Ovary (tissue), 7 donors: ENCODE measurements at regions not wholly inside any gene's neighbourhood (a gene's known extent, or its start where the extent isn't known, plus 50 kb on each side); places are given as distances from the start of the nearest gene placed in this dataset.
"Not testable (repeated sequence)": the region's sequence is repeated elsewhere in the genome, so short reads cannot be mapped to it uniquely, and the experiment has no call there.

ENCODE experiments used
- DNase-seq, 5 donors: peaks; one replicate each; pipeline ENCODE4 v3.0.0-alpha.2; 2019 to 2020
- H3K27ac ChIP-seq, 2 donors: fragments of 200-600 bp; one replicate each; pipeline versions ENCODE4 v1.5.1 to v1.8.0; 2019 to 2022
- H3K27me3 ChIP-seq: fragments of 200-600 bp; one replicate; pipeline ENCODE4 v1.8.0; 2022
- H3K36me3 ChIP-seq: fragments of 200-600 bp; sonication (generic); one replicate; pipeline ENCODE4 v1.5.1; 2019
- H3K4me1 ChIP-seq: one replicate; pipeline ENCODE4 v1.8.1; 2013; ENCODE audit warnings: mild to moderate bottlenecking, moderate library complexity; ENCODE audit not compliant: insufficient read depth
- H3K4me3 ChIP-seq: fragments of 200-600 bp; sonication (generic); one replicate; pipeline ENCODE4 v1.5.1; 2017
- H3K9me3 ChIP-seq, 2 donors: fragments of 200-600 bp in 1 of 2; sonication (generic) in 1 of 2; one replicate each; pipeline versions ENCODE4 v1.5.1 to v1.8.1; 2013 to 2019; ENCODE audit warnings: mild to moderate bottlenecking in 1 of 2, moderate library complexity in 1 of 2
- CTCF ChIP-seq, 3 donors: fragments of 450-650 bp in 2 of 3; fragments of 200-600 bp in 1 of 3; IDR thresholded peaks; one replicate each; pipeline versions ENCODE4 v1.5.1 to v1.8.0; 2016 to 2022; ENCODE audit warnings: antibody characterized with exemption in 3 of 3, mild to moderate bottlenecking in 1 of 3
- EP300 ChIP-seq: sonication (generic); formaldehyde crosslinking; IDR thresholded peaks from one replicate; pipeline ENCODE4 v1.6.1; 2017; ENCODE audit warnings: antibody characterized with exemption
- POLR2A ChIP-seq: fragments of 450-650 bp; IDR thresholded peaks from one replicate; pipeline ENCODE4 v1.6.1; 2017; ENCODE audit warnings: antibody characterized with exemption, mild to moderate bottlenecking, moderate library complexity
- WGBS, 3 donors: extraction: QIAGEN DNeasy Blood & Tissue Kit in 1 of 3; methylation state at CpG; one replicate each; pipeline versions ENCODE4 v1.1.5 to v1.1.7; 2013 to 2017; 5-methylcytosine and 5-hydroxymethylcytosine counted together
- intact Hi-C, 4 donors: fragments of 100-400 bp; cut with DNase I; formaldehyde crosslinking; loops; one replicate each; pipeline versions ENCODE4 v1.11.0 to v1.15.1; 2022 to 2023
- donor health status: DM: no; HTN: no; CAD: no; lungs with moderate emphysema.
- donor health status: DM: no; HTN: no; CAD: no.
- donor health status: Bipolar disorder and iron deficiency.
- donor health status: DM: no; HTN: no; CAD: no.
- donor health status: DM: yes; HTN: yes; CAD: no.

- Histone ChIP-seq H3K27me3 (no peaks in the 10 kb centered on the region), H3K36me3 (no peaks in the 10 kb centered on the region), H3K4me3 (no peak overlapping the region), H3K4me1 (no peaks in the 10 kb centered on the region), H3K9me3 (no peaks in the 10 kb centered on the region), H3K27ac (no peak overlapping the region)
- 36 to 56% (median 52%) methylated on average over 1 of the region's 1 CpG for WGBS, 3 donors
- no peak for TF ChIP-seq POLR2A
- TF ChIP-seq EP300 = no peak
- TF ChIP-seq CTCF (IDR thresholded peaks at IDR 0.05) = no peak
- no peak for DNase-seq
- intact Hi-C loops = no loop called here
Observed at GRCh38 chr4:134505511-134505910, 303.9 kb upstream of the PABPC4L start.

DNA sequence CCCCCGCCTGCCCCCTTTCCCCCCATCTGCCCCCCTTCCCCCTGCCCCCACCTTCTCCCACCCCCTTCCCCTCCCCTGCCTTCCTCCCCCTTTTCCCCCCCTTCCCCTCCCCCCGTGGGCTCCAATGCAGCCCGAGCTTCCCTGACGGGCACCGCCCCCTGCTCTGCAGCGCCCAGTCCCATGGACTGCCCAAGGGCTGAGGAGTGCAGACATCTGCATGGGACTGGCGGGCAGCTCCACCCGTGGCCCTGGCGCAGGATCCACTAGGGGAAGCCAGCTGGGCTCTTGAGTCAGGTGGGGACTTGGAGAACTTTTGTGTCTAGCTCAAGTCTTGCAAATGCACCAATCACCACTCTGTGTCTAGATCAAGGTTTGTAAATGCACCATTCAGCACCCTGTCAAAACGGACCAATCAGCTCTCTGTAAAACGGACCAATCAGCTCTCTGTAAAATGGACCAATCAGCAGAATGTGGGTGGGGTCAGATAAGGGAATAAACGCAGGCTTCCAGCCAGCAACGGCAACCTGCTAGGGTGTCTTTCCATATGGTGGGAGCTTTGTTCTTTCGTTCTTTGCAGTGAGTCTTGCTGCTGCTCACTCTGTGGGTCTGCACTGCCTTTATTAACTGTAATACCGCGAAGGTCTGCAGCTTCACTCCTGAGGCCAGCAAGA lies 300.5 kb upstream of the PABPC4L start:
- no peak overlapping the region for H3K4me3 ChIP-seq
- DNase-seq = no peak
- H3K27me3 ChIP-seq = no peaks in the 10 kb centered on the region
- H3K9me3 ChIP-seq = no peaks in the 10 kb centered on the region
- 81 to 89% (median 87%) methylated on average over 10 to 16 of the region's 16 CpGs for WGBS, 3 donors
- TF ChIP-seq POLR2A (no peak), CTCF (IDR thresholded peaks at IDR 0.05) (no peak), EP300 (no peak)
- H3K36me3 ChIP-seq = no peaks in the 10 kb centered on the region
- no peak overlapping the region for H3K27ac ChIP-seq
- no peaks in the 10 kb centered on the region for H3K4me1 ChIP-seq
- intact Hi-C loops = no loop called here

DNA sequence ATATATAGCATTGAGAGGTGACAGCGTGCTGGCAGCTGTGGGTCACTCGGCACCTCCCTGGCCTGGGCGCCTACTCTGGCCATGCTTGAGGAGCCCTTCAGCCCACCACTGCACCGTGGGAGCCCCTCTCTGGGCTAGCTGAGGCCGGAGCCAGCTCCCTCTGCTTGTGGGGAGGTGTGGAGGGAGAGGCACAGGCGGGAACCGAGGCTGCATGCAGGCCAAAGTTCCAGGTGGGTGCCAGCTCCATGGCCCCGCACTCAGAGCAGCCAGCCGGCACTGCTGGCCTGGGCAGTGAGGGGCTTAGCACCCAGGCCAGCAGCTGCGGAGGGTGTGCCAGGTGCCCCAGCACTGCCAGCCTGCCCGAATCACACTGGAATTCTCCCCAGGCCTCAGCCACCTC lies 299.9 kb upstream of the PABPC4L start:
- intact Hi-C loops, H3K4me3 ChIP-seq, H3K27ac ChIP-seq, H3K36me3 ChIP-seq, DNase-seq, H3K27me3 ChIP-seq, H3K4me1 ChIP-seq, H3K9me3 ChIP-seq: not testable (repeated sequence)
- WGBS, 3 donors = 95 to 97% (median 96%) methylated on average over 11 of the region's 11 CpGs

GRCh38 chr4:134499074-134499473 lies 297.5 kb upstream of the PABPC4L start:
- 31 to 49% (median 43%) methylated on average over 1 of the region's 1 CpG for WGBS, 3 donors
- no peak for DNase-seq
- Histone ChIP-seq H3K27ac (no peak overlapping the region), H3K4me1 (no peaks in the 10 kb centered on the region), H3K9me3 (no peaks in the 10 kb centered on the region), H3K4me3 (no peak overlapping the region), H3K36me3 (no peaks in the 10 kb centered on the region), H3K27me3 (no peaks in the 10 kb centered on the region)
- no peak for TF ChIP-seq CTCF (IDR thresholded peaks at IDR 0.05)
- TF ChIP-seq POLR2A = no peak
- TF ChIP-seq EP300 = no peak
- intact Hi-C loops = no loop called here

- Histone ChIP-seq H3K27me3 (no peaks in the 10 kb centered on the region), H3K4me3 (no peak overlapping the region), H3K27ac (no peak overlapping the region), H3K36me3 (no peaks in the 10 kb centered on the region), H3K4me1 (no peaks in the 10 kb centered on the region), H3K9me3 (no peaks in the 10 kb centered on the region)
- 87 to 93% (median 89%) methylated on average over 1 of the region's 1 CpG for WGBS, 3 donors
- DNase-seq = no peak
- TF ChIP-seq EP300 = no peak
- no peak for TF ChIP-seq CTCF (IDR thresholded peaks at IDR 0.05)
- TF ChIP-seq POLR2A = no peak
- intact Hi-C loops = no loop called here
Observed at GRCh38 chr4:134490863-134491262, 289.3 kb upstream of the PABPC4L start.

DNA sequence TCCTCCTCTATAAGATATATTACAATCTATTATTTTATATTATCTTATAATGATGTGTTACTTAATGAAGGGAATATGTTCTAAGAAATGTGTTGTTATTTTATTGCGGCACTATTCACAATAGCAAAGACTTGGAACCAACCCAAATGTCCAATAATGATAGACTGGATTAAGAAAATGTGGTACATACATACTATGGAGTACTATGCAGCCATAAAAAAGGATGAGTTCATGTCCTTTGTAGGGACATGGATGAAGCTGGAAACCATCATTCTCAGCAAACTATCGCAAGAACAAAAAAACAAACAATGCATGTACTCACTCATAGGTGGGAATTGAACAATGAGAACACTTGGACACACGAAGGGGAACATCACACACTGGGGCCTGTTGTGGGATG lies 281.9 kb upstream of the PABPC4L start:
- H3K4me3 ChIP-seq, DNase-seq, H3K27ac ChIP-seq, H3K27me3 ChIP-seq, H3K4me1 ChIP-seq, H3K9me3 ChIP-seq, intact Hi-C loops, H3K36me3 ChIP-seq: not testable (repeated sequence)
- WGBS, 3 donors = 91 to 96% (median 96%) methylated on average over 3 of the region's 3 CpGs
